ENCODE measurements at regions not wholly inside any gene's neighbourhood (a gene's known extent, or its start where the extent isn't known, plus 50 kb on each side); places are given as distances from the start of the nearest gene placed in this dataset.

DNA sequence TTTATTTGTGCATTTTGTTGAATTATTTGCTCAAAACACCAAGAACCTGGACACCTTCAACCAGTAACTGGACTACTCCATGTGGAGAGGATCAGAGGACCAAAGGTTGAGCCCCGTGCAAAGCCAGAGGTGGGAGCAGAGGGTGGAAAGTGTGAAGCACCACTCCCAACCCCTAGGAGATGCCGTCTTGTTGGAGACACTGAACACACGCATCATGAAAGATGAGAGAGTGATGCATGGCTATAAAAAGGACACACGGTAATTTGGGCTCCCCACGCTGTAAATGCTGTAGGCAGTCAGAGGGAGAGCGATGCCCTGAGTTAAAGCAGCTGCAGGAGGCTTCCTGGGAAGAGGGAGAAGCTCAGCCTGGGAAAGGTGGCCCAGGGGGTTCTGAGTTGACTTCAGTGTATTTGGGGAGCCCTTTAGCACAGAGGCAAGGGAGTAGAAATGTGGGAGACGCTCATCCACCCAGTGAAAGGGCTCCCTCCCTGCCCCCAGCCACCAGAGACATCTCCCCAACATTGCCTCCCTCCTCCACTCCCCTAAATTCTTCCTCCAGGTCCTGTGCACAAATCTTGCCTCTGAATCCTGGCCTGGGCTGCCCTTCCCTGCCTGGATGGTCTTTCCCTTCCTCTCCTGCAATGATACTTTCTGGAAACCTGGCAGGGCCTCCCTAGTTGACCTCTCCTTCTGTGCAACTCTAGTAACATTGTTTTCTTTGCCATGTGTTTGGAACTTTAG lies 55.8 kb upstream of the IYD start:
- TF ChIP-seq EZH2 (IDR thresholded peaks at IDR 0.05; ENCODE audit: low read depth): no peak
- TF ChIP-seq, protein P1, sequence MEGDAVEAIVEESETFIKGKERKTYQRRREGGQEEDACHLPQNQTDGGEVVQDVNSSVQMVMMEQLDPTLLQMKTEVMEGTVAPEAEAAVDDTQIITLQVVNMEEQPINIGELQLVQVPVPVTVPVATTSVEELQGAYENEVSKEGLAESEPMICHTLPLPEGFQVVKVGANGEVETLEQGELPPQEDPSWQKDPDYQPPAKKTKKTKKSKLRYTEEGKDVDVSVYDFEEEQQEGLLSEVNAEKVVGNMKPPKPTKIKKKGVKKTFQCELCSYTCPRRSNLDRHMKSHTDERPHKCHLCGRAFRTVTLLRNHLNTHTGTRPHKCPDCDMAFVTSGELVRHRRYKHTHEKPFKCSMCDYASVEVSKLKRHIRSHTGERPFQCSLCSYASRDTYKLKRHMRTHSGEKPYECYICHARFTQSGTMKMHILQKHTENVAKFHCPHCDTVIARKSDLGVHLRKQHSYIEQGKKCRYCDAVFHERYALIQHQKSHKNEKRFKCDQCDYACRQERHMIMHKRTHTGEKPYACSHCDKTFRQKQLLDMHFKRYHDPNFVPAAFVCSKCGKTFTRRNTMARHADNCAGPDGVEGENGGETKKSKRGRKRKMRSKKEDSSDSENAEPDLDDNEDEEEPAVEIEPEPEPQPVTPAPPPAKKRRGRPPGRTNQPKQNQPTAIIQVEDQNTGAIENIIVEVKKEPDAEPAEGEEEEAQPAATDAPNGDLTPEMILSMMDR (conservative IDR thresholded peaks at IDR 0.05): no peak

All from PC-9 (cell line).